DOHH2 (cell line): ENCODE measurements at regions not wholly inside any gene's neighbourhood (a gene's known extent, or its start where the extent isn't known, plus 50 kb on each side); places are given as distances from the start of the nearest gene placed in this dataset.

ENCODE experiments used
- CTCF ChIP-seq: fragments of 200-600 bp; sonication (generic); IDR thresholded peaks from one replicate; pipeline ENCODE4 v1.5.1; 2014; ENCODE audit warnings: antibody characterized with exemption, mild to moderate bottlenecking, low read depth, low read length; ENCODE audit not compliant: poor library complexity, severe bottlenecking
- EZH2phosphoT487 ChIP-seq: fragments of 200-600 bp; sonication (generic); IDR thresholded peaks from 2 replicates; pipeline ENCODE4 v1.6.1; 2017; ENCODE audit warnings: borderline replicate concordance, mild to moderate bottlenecking, antibody characterized with exemption, low read length, moderate library complexity, mixed read lengths

GRCh38 chr4:106565727-106566126 is 197.1 kb upstream of the GIMD1 start:
- TF ChIP-seq CTCF, result no peak
- no peak for TF ChIP-seq EZH2phosphoT487
